ENCODE measurements at regions not wholly inside any gene's neighbourhood (a gene's known extent, or its start where the extent isn't known, plus 50 kb on each side); places are given as distances from the start of the nearest gene placed in this dataset.

DNA sequence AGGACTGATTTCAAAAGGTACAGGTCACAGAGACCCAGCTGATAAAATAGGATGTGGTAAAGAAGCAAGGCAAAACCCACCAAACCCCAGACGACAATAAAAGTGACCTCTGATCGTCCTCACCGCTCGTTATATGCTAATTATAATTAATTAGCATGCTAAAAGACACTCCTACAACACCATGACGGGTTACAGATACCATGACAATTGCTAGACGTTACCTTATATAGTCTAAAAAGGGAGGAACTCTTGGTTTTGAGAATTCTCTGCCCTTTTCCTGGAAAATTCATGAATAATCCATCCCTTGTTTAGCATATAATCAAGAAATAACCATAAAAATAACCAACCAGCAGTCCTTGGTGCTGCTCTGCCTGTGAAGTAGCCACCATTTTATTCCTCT is 74.7 kb upstream of the MB21D2 start:
- Histone ChIP-seq H4K20me1 (replicated peaks; ENCODE audit: control insufficient read depth, insufficient read depth, low read length) (no peaks in the 10 kb centered on the region), H3K9me1 (ENCODE audit: control insufficient read depth, insufficient read depth, low read length) (no peaks in the 10 kb centered on the region), H3K4me3 (no peak overlapping the region), H3K4me2 (ENCODE audit: insufficient read depth, low read length) (no peak overlapping the region), H3K9ac (ENCODE audit: insufficient read depth in 1 of 2, low read depth in 2 of 2, low read length in 2 of 2) (no peak overlapping the region), H3K27ac (ENCODE audit: extremely low read depth, low read depth, low read length) (no peak overlapping the region), H3K9me3 (replicated peaks; ENCODE audit: control insufficient read depth, insufficient read depth, low read depth, low read length) (no peaks in the 10 kb centered on the region), H3K27me3 (ENCODE audit: control insufficient read depth in 2 of 2, insufficient read depth in 2 of 2, low read length in 2 of 2) (no peaks in the 10 kb centered on the region), H3K79me2 (ENCODE audit: control insufficient read depth, insufficient read depth, low read length) (no peaks in the 10 kb centered on the region), H3K36me3 (ENCODE audit: control insufficient read depth, insufficient read depth, low read length) (no peaks in the 10 kb centered on the region), H2AFZ (ENCODE audit: low read depth, low read length) (no peak overlapping the region), H3K4me1 (replicated peaks in 1 of 2; ENCODE audit: control insufficient read depth in 2 of 2, insufficient read depth in 2 of 2, low read length in 2 of 2) (no peaks in the 10 kb centered on the region)
- WGBS (ENCODE audit: insufficient coverage, low coverage, missing lambda C conversion rate): 1% methylated on average over 6 of the region's 6 CpGs
- ATAC-seq (no peak), DNase-seq (ENCODE audit: extremely low read depth in 1 of 4, low spot score in 3 of 4) (peak in 1 of 4 experiments; percentile 1), FAIRE-seq (no peak)
- no TSS peak for BruUV-seq (replicated peaks)
- intact Hi-C loops (cut with micrococcal nuclease) (no loop called here), in situ Hi-C loops (cut with MboI) (no loop called here)
- ChIA-PET POLR2A (no interaction called here), CTCF (ENCODE audit: low intra/inter-chr PET ratio) (no interaction called here)
- TF ChIP-seq KLF13 (tag; IDR thresholded peaks at IDR 0.05; ENCODE audit: borderline replicate concordance, low read depth) (no peak), CHD4 (IDR thresholded peaks at IDR 0.05; ENCODE audit: insufficient read depth, insufficient replicate concordance, low read depth, low read length, poor library complexity, severe bottlenecking) (no peak), NRF1 (conservative IDR thresholded peaks at IDR 0.05 in 1 of 2, IDR thresholded peaks at IDR 0.05 in 1 of 2) (no peak), RBFOX2 (IDR thresholded peaks at IDR 0.05; ENCODE audit: low read depth, low read length) (no peak), HMG20A (CRISPR knock-in tag; conservative IDR thresholded peaks at IDR 0.05) (no peak), BDP1 (IDR thresholded peaks at IDR 0.05; ENCODE audit: insufficient read depth, insufficient read length) (no peak), ZNF79 (CRISPR knock-in tag; IDR thresholded peaks at IDR 0.05; ENCODE audit: low read depth) (no peak), KDM2B (CRISPR knock-in tag; IDR thresholded peaks at IDR 0.05) (no peak), NFATC3 (IDR thresholded peaks at IDR 0.05) (no peak), ZNF778 (CRISPR knock-in tag; IDR thresholded peaks at IDR 0.05) (no peak), ZNF253 (CRISPR knock-in tag; conservative IDR thresholded peaks at IDR 0.05) (no peak), ZNF124 (CRISPR knock-in tag; IDR thresholded peaks at IDR 0.05) (no peak), U2AF1 (optimal IDR thresholded peaks at IDR 0.05; ENCODE audit: low read depth, low read length) (no peak), COPS2 (conservative IDR thresholded peaks at IDR 0.05) (no peak), DDX20 (tag; IDR thresholded peaks at IDR 0.05; ENCODE audit: low read depth) (no peak), TCF7 (IDR thresholded peaks at IDR 0.05; ENCODE audit: borderline replicate concordance) (no peak), ZNF436 (CRISPR knock-in tag; IDR thresholded peaks at IDR 0.05) (no peak), GABPB1 (CRISPR knock-in tag; IDR thresholded peaks at IDR 0.05) (no peak), PCBP1 (IDR thresholded peaks at IDR 0.05; ENCODE audit: low read depth, low read length, poor library complexity, severe bottlenecking) (no peak)
- TF ChIP-seq, protein P1, sequence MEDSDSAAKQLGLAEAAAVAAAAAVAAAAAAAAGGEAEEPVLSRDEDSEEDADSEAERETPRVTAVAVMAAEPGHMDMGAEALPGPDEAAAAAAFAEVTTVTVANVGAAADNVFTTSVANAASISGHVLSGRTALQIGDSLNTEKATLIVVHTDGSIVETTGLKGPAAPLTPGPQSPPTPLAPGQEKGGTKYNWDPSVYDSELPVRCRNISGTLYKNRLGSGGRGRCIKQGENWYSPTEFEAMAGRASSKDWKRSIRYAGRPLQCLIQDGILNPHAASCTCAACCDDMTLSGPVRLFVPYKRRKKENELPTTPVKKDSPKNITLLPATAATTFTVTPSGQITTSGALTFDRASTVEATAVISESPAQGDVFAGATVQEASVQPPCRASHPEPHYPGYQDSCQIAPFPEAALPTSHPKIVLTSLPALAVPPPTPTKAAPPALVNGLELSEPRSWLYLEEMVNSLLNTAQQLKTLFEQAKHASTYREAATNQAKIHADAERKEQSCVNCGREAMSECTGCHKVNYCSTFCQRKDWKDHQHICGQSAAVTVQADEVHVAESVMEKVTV (CRISPR knock-in tag; IDR thresholded peaks at IDR 0.05): no peak
